IPS-18c (cell line): ENCODE measurements at regions not wholly inside any gene's neighbourhood (a gene's known extent, or its start where the extent isn't known, plus 50 kb on each side); places are given as distances from the start of the nearest gene placed in this dataset.

Experiments
- H3K4me3 ChIP-seq: 2 replicates; pipeline ENCODE4 v1.7.0; 2013; ENCODE audit warnings: low read depth, mild to moderate bottlenecking, low read length, moderate library complexity; ENCODE audit not compliant: insufficient read depth
- H3K9me3 ChIP-seq: one replicate; pipeline ENCODE4 v1.6.1; 2013; ENCODE audit warnings: mild to moderate bottlenecking, low read length, moderate library complexity; ENCODE audit not compliant: control insufficient read depth, insufficient read depth

DNA sequence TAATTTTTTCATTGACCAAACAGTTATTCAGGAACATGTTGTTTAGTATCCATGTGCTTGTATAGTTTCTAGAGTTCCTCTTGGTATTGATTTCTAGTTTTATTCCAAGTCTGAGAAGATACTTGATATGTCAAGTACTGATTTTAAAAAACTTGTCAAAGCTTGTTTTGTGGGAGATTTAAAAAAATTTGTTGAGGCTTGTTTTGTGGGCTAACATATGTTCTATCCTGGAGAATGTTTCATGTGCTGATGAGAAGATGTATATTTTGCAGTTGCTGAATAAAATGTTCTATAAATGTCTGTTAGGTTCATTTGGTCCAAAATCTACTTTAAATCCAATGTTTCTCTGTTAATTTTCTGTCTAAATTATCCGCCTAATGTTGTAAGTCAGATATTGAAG is 1065.1 kb upstream of the WWC1 start:
- no peaks in the 10 kb centered on the region for H3K9me3 ChIP-seq
- H3K4me3 ChIP-seq = no peak overlapping the region

DNA sequence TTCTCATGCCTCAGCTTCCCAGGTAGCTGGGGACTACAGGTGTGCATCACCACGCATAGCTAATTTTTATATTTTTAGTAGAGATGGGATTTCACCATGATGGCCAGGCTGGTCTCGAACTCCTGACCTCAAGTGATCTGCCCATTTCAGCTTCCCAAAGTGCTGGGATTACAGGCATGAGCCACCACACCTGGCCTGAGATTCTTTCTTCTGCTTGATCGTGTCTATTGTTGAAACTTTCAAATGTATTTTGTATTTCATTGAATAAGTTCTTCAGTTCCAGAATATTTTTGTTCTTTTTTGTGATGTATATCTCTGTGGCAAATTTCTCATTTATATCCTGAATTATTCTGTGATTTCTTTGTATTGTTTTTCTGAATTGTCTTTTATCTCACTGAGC is 1063.3 kb upstream of the WWC1 start:
- no peaks in the 10 kb centered on the region for H3K9me3 ChIP-seq
- H3K4me3 ChIP-seq = no peak overlapping the region

DNA sequence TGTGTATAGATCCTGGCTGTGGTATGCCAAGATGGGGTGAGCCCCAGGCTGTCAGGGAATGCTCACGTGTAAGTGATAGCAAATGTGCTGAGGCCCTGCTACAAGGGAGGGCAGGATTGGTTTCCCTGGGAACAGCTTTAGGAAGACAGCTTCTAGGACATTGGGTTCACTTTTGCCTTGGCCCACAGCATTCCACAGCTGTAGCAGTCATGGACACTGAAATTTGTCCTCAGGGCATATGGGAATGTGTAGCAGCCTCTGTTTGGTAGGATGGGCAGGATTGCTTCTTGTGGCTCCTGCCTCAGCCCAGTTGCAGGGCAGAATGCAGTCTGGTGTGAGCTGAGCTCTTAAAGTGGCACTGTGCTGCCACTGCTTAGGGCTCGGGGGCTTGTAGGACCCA is 1061.7 kb upstream of the WWC1 start:
- no peaks in the 10 kb centered on the region for H3K9me3 ChIP-seq

DNA sequence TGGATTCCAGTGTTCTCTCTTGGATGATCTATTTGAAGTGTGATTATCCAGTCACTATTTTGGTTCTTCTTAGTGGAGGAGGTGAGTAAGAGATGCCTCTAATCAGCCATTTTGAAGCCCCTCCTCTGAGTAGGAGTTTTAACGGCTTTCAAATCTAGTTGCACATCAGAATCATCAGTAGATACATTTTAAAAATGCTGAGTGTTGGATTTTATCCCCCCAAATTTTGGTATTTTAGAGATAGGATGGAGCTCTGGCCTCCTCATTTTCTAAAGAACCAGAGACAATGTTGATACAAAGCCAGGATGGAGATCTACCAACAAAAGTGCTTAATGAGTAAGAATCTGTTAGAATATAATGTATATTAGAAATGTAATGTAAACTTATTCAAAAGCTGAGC is 1061.0 kb upstream of the WWC1 start:
- Histone ChIP-seq H3K4me3 (no peak overlapping the region), H3K9me3 (no peaks in the 10 kb centered on the region)

More for the DNA sequence above, 1061.7 kb upstream of the WWC1 start:
- no peak overlapping the region for H3K4me3 ChIP-seq

DNA sequence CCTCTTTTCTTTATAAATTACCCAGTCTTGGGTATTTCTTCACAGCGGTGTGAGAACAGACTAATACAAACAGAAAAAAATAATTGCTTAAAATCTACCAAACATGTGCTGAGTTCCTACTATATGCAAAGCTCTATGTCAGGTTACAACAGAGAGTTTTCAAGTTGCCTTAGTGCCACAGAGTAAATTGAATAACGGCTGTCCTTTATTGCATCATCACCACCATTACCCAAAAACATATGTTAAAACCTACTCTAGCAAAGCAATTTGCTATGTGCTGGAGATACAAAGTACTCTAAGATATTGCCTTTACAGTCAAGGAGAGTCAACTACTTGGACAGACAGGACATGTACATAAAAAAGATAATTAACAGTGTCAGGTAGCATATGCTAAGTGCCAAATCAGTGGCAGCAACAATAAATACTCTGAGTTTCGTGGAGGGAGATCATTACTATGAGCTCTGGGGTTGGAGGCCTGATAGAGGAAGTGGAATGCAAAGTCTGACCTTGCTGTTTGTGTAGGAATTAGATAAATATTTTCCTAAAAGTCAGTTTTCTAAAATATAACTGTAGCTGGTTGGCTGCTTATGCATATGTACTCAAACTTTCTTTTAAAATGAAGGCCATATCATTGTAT is 1058.7 kb upstream of the WWC1 start:
- Histone ChIP-seq H3K4me3 (no peak overlapping the region), H3K9me3 (no peaks in the 10 kb centered on the region)

DNA sequence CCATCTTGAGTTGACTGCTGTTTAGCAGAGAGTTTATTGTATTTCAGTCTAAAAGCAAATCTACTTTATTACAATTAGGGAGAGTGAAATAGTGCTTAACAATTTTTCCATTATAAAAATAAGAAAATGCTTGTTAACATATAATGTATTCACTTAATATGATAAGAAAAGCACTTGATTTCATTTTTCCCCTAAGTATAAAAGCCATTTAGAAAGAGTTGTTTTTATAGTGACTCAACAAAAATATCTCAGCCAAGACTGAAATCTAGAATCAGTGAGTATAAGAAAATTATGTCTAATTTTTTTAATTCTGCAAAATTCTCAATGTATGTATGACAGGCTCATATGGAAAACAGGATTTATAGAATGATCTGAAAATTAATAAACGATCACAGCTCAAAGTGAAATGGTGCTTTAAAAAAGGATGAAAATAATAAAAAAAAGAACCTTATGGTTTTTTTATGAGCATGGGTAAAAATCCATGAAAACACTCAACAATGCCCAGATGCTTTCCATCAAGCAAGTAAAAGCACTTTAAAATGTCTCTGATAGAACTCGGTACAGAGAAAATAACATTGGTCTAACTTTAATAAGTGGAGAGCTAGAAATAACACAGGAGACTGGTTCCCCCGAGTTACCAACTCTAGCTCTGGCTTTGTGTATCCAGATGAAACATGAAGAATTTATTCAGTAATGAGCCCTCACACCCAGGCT is 1057.8 kb upstream of the WWC1 start:
- H3K4me3 ChIP-seq = no peak overlapping the region
- no peaks in the 10 kb centered on the region for H3K9me3 ChIP-seq

DNA sequence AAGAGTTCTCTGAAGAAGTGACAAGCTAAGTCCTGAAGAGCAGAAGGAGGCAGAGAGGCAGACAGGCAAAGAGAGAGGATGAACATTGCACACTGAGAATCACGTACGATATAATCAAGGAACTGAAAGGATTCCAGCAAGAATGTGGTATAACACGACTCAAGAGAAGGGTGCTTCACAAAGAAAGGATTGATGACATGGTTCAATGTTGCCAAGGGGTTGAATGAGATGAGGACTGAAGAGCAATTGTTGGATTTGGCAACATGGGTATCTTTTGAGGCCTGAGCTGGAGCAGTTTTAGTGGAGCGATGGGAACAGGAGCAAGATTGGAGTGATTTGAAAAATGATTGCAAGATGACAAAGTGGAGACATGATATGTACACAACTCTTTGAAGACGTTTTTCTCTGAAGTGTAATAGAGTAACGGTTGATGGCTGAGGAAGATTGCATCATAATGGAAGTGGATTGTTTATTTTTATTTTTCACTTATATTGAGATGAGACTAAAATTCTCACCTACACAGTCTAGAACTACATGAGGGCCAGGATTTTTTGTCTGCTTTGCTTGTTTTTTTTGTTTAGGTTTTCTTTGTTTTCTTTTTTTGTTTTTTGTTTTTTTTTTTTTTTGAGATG is 1049.9 kb upstream of the WWC1 start:
- Histone ChIP-seq H3K9me3 (no peaks in the 10 kb centered on the region), H3K4me3 (no peak overlapping the region)

DNA sequence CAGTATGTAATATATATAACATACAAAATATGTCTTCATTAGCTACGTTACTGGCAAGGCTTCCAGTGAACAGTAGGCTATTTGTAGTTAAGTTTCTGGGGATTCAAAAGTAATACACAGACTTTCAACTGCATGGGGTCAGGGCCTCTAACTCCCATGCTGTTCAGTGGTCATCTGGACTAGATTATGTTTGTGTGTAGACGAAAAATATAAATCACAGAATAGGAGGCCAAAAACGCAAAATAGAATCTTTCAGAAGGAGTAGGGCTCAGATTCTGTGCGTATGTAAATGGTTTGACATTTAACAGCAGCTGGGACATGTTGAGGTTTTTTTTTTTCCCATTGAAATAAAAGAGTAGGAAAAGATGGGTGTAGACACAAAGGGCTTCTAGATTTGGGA is 1048.7 kb upstream of the WWC1 start:
- H3K4me3 ChIP-seq = no peak overlapping the region
- no peaks in the 10 kb centered on the region for H3K9me3 ChIP-seq

DNA sequence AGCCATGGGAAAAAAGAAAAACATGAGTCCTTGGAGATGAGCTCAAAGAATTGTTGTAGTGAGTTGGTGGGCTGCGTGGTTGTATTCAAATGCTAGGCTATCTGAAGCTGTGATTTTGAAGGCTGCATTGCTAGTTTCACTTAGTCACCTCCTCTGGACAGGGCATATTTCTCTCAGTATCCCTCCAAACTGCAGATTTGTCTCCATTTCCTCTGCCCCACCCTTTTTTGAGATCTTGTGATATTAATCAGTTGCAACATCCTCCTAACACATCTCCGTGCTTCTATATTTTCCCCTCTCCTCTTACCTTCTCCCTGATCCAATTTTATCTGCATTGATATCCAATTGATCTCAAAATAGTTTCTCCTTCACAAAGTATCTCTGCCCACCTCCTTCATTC is 1048.0 kb upstream of the WWC1 start:
- Histone ChIP-seq H3K9me3 (no peaks in the 10 kb centered on the region), H3K4me3 (no peak overlapping the region)

DNA sequence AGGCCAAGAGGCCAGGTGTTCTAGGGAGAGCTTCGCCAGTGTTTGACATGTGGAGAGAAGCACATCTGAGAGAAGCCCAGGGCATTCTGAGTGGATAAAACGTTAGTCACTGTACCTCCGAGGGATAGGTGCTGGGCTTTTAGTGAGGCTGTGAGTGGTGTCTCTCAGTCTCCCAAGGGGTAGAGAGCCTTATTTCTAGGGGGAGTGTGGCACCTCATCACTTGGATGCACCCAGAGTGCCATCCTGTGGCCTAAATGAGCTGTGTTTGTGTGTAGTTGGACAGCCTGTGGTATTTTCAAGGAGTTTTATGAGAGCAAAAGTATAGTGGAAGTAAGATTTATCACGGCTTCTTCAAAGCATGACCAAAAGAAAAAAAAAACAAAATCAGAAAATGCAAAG is 1046.9 kb upstream of the WWC1 start:
- H3K9me3 ChIP-seq = no peaks in the 10 kb centered on the region
- no peak overlapping the region for H3K4me3 ChIP-seq

DNA sequence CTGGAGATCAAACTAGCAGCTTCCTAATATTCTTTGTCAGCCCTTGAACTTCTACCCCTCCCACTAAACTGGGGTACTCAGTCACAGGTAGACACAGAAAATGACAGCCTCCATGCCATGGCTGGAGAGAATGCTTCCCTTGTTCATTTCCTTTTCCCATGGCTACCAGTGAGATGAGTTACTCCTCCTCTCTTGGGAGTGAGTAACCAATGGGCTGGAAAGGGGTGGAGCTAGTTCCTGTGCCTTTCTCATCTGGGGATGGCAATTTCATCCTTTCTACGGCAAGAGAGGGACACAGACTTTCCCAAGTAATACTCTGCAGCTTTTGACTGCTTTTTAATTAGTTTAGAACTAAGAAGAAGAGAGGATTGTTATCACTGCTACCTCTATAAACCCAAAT is 1045.6 kb upstream of the WWC1 start:
- no peaks in the 10 kb centered on the region for H3K9me3 ChIP-seq
- H3K4me3 ChIP-seq = no peak overlapping the region

DNA sequence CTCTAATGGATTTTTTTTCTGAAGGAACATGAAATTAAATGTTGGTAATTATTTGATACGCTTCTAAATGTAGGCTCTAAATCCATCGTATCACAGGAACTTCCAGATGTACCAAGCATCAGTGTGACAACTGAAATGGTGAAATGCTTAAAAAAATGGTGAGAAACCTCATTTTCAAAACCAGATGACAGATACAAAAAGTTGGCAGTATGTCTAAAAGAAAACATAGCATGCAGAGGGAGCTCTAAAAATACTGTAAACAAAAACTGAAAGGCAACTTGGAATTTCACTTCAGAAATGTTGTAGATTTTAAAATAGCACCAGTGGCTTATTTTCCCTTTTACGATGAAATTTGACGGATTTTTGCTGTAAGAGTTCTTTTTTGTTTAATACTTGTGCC is 1043.6 kb upstream of the WWC1 start:
- Histone ChIP-seq H3K4me3 (no peak overlapping the region), H3K9me3 (no peaks in the 10 kb centered on the region)

DNA sequence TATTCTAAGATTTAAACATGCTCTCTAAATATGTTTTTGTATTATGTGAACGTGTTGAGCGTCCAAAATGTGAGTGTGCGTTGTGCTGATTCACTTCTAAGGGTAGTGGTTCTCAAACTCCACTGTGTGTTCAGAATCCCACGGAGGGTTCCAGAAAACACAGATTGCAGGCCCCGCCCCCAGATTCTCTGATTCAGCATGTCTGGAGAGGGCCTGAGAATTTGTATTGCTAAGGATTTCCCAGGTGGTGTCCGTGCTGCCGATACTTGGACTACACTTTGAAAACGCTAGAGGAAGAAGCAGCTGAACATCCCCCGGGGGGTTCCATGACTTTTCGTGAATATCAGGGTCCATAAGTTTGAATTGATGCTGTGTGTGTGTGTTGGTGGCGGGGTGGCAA is 1043.2 kb upstream of the WWC1 start:
- Histone ChIP-seq H3K4me3 (no peak overlapping the region), H3K9me3 (no peaks in the 10 kb centered on the region)

DNA sequence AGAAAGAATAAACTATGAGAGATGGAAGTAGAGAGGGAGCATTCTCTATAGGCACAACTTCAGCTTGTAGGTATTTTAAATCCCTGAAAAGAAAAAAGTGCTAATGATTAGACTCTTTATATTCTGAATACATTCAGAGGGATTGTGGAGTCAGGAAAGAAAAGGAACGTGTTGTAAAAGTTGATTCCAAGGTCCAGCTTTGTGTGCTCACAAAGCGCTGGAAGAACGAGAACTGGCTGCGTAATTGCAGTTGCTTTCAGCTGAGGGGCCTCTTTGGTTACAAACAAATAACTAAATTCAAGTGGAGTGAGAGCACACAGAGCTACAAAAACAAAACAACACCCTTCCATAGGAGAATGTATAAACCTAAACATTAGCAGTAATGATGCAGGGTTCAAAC is 1040.4 kb upstream of the WWC1 start:
- Histone ChIP-seq H3K4me3 (no peak overlapping the region), H3K9me3 (no peaks in the 10 kb centered on the region)

DNA sequence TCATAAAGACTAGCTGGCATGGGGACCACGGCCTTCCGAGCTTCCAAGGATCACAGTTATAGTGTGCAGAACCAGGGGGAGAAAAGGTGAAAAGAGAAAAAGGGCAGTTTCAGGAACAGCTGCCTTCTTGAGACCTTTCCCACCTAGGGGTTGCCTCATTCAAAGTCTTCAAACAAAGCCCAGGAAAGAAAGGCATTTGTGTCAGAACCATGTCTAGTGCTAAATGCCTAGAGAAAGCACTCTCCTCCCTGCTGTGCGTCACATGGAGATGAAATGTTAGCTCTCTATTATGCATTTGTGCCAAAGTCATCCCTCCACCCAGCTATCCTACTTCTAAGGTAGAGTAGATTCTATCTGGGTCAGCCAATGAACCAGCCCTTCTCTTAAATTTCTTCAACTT is 1037.3 kb upstream of the WWC1 start:
- no peak overlapping the region for H3K4me3 ChIP-seq
- no peaks in the 10 kb centered on the region for H3K9me3 ChIP-seq

DNA sequence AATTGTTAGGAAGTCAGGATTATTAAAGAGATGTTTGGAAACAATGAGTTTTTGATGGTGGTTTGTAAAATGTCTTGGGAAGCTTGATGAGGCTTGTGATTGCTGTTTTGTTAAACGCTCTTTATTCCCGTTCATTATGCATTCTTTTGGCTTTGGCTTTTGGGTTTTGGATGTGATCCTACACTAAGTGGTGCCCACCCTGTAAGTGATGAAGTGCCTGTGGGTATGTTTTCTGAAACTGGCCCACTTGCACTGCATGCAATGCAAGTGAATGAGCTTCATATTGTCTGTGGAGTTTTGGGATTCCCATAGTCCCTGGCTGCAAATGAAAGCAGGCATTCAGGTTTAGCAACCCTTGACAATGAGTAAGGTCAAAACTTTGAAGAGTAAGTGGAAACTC is 1035.5 kb upstream of the WWC1 start:
- Histone ChIP-seq H3K9me3 (no peaks in the 10 kb centered on the region), H3K4me3 (no peak overlapping the region)

DNA sequence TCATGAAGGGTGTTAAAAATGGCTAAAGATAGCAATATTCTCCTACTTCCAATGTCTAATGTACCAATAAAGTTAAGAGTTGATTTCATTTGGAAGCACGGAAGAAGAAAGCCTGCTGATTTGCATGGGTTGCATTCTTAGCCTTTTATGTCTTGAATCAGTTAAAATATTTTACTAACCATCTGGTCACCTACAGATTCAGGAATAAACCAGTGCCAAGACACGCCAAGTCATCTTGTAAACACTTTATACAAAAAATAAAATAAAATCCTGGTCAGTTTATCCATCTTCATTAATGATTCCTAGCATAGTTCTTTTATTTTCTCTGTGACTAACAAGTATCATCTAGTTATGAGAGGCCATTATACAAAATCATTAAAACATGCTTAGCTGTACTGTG is 1031.6 kb upstream of the WWC1 start:
- no peaks in the 10 kb centered on the region for H3K9me3 ChIP-seq
- H3K4me3 ChIP-seq = no peak overlapping the region

DNA sequence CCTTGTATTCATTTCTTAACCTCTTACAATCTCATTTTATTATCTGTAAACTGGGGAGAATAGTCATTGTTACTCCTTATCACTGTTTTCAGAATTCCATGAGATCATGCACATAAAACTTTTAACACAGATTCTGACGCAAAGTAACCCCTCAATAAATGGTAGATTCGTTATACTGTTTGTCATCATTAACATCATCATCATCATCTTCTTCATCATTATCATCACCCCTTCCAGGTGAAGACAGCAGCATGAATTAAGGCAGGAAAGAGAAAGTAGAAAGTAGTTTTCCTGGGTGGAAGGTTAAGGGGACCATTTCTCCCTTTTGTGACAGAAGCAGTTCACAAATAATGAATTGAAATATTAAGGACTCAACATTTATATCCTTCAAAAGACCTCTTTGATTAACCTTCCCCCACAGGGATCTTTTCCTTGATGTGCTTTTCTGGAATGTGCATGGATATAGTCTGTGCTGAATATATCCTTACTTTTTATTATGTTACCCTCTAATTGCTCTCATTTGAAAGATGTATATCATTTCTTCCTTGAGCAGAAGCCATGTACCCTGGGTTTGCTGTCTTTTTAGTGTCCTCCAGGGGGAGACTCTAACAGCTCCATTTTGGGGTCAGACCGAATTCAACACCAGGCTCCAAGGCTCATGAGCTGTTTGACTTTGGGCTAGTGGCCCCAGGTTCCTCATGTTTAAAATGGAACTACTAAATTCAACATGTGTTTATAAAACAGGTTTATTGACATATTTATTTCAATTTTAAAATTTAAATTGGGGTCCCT is 1029.9 kb upstream of the WWC1 start:
- H3K9me3 ChIP-seq = no peaks in the 10 kb centered on the region
- no peak overlapping the region for H3K4me3 ChIP-seq
